ENCODE measurements at regions not wholly inside any gene's neighbourhood (a gene's known extent, or its start where the extent isn't known, plus 50 kb on each side); places are given as distances from the start of the nearest gene placed in this dataset.

- Mint-ChIP-seq H3K4me3 (no peak overlapping the region), H3K36me3 (no peaks in the 10 kb centered on the region), H3K4me1 (no peaks in the 10 kb centered on the region), H3K27ac (no peak overlapping the region), H3K27me3 (peaks cover 7 to 29% of the 10 kb centered on the region in 2 donors), H3K9me3 (peaks cover 0 to 8% (median 2%) of the 10 kb centered on the region in 5 donors)
- no peak for DNase-seq
- CTCF ChIA-PET = no interaction called here
- no peaks in the 10 kb centered on the region for H3K36me3 ChIP-seq (ENCODE audit: insufficient read depth, low read length)
- H3K9me3 ChIP-seq (ENCODE audit: low read length) = no peaks in the 10 kb centered on the region
- H3K27ac ChIP-seq (ENCODE audit: low read depth, low read length) = no peak overlapping the region
- H3K4me1 ChIP-seq (ENCODE audit: insufficient read depth, low read length) = no peaks in the 10 kb centered on the region
- POLR2A ChIA-PET = no interaction called here
- H3K27me3 ChIP-seq (ENCODE audit: insufficient read depth, low read length, poor library complexity, severe bottlenecking) = no peaks in the 10 kb centered on the region
- no peak overlapping the region for H3K4me3 ChIP-seq (ENCODE audit: low read length)
These were observed 1019.1 kb downstream of the TBC1D22A start for GRCh38 chr22:47781427-47782111.

- CTCF ChIA-PET = no interaction called here
- H3K27ac Mint-ChIP-seq = no peak overlapping the region
These were observed 1018.6 kb downstream of the TBC1D22A start for GRCh38 chr22:47781024-47781423.

DNA sequence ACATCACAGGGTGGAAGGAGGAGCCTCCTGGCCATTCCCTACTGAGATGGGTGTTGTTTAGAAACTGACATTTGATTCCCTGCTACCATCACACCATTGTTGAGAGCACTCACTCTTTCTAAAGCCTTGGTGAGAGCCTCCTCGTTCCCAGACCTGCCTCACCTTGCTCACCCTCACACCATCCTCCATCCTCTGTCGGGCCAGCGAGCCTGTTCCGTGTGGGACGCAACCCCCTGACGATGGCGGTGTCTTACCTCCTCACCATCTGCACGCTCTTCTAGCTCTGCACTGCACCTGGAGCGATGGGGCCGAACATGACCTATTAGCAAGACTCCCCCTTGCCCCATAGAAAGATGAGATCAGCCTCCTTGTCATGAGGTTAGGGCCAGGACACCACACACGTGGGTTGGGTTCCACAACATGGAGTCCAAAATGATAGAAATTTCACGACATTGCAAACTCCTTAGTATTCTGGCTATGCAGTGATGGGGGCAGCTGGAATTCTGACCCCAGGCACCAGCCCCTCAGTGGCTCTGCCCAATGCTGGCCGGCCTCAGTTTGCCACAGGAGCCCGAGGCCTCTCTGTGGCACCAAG lies 1017.9 kb downstream of the TBC1D22A start:
- Histone ChIP-seq H3K4me1 (ENCODE audit: insufficient read depth, low read length) (no peaks in the 10 kb centered on the region), H3K36me3 (ENCODE audit: insufficient read depth, low read length) (no peaks in the 10 kb centered on the region), H3K27ac (ENCODE audit: low read depth, low read length) (no peak overlapping the region), H3K4me3 (ENCODE audit: low read length) (no peak overlapping the region), H3K9me3 (ENCODE audit: low read length) (no peaks in the 10 kb centered on the region), H3K27me3 (ENCODE audit: insufficient read depth, low read length, poor library complexity, severe bottlenecking) (no peaks in the 10 kb centered on the region)
- H3K36me3 Mint-ChIP-seq = no peaks in the 10 kb centered on the region
- peaks cover 2 to 17% of the 10 kb centered on the region in 2 donors for H3K27me3 Mint-ChIP-seq
- CTCF ChIA-PET = no interaction called here
- no peak overlapping the region for H3K4me3 Mint-ChIP-seq
- POLR2A ChIA-PET = no interaction called here
- DNase-seq = no peak
- peaks cover 0 to 6% (median 1%) of the 10 kb centered on the region in 5 donors for H3K9me3 Mint-ChIP-seq
- no peaks in the 10 kb centered on the region for H3K4me1 Mint-ChIP-seq
- peak overlapping the region in 1 of 8 donors; percentile 73 for H3K27ac Mint-ChIP-seq

More at GRCh38 chr22:47781024-47781423, 1018.6 kb downstream of the TBC1D22A start:
- POLR2A ChIA-PET = no interaction called here
- no peak for DNase-seq
- Histone ChIP-seq H3K27me3 (ENCODE audit: insufficient read depth, low read length, poor library complexity, severe bottlenecking) (no peaks in the 10 kb centered on the region), H3K4me3 (ENCODE audit: low read length) (no peak overlapping the region), H3K27ac (ENCODE audit: low read depth, low read length) (no peak overlapping the region), H3K4me1 (ENCODE audit: insufficient read depth, low read length) (no peaks in the 10 kb centered on the region), H3K9me3 (ENCODE audit: low read length) (no peaks in the 10 kb centered on the region), H3K36me3 (ENCODE audit: insufficient read depth, low read length) (no peaks in the 10 kb centered on the region)
- no peaks in the 10 kb centered on the region for H3K36me3 Mint-ChIP-seq
- peaks cover 0 to 8% (median 2%) of the 10 kb centered on the region in 5 donors for H3K9me3 Mint-ChIP-seq
- peaks cover 4 to 24% of the 10 kb centered on the region in 2 donors for H3K27me3 Mint-ChIP-seq
- H3K4me1 Mint-ChIP-seq = no peaks in the 10 kb centered on the region
- H3K4me3 Mint-ChIP-seq = no peak overlapping the region

DNA sequence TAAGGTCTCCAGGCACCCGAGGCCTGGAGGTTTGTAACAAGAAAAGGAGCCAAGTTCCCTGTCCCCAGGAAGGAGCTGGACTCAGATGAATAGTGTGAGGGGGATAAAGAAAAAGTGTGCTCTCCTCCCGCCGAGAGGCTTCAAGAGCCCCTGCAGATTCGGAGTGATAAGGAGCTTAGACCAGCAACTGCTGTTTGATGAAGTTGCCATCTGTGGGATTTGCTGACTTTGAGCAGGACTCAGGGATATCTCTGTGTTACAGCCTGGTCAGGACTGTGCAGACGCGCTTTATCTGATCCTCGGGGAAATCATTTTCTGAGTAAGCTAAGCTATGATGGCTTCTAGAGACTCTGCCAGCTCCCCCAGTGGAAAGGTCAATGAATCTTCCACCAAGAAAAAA lies 1017.0 kb downstream of the TBC1D22A start:
- CTCF ChIA-PET = no interaction called here

DNA sequence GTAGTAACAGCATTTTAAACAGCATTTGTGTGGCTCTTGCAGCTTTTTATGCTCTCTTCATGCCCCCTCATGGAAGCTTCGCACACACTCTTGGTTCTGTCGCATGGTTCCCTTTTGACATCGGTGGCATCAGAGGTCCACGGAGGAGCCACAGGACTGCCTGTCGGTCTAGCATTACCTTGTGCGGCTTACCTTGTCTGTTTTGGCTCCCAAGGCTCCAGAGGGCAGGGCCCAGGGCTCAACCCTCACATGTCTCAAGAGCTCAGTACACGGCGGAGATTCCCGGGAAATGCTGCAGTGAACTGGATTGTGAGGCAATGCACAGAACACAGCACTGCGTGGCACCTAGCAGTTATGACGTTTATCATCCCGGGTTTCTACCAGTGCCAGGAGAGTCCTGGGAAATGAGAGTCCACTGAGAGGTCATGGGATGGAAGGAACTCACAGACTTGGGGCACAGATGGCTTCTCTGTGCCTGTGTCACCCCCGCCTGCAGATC lies 1015.8 kb downstream of the TBC1D22A start:
- peaks cover 4 to 11% of the 10 kb centered on the region in 2 donors for H3K27me3 Mint-ChIP-seq
- CTCF ChIA-PET = no interaction called here
- H3K4me1 ChIP-seq (ENCODE audit: insufficient read depth, low read length) = no peaks in the 10 kb centered on the region
- H3K36me3 ChIP-seq (ENCODE audit: insufficient read depth, low read length) = no peaks in the 10 kb centered on the region
- no peaks in the 10 kb centered on the region for H3K36me3 Mint-ChIP-seq
- H3K4me3 Mint-ChIP-seq = no peak overlapping the region
- H3K27me3 ChIP-seq (ENCODE audit: insufficient read depth, low read length, poor library complexity, severe bottlenecking) = no peaks in the 10 kb centered on the region
- H3K9me3 ChIP-seq (ENCODE audit: low read length) = no peaks in the 10 kb centered on the region
- DNase-seq = no peak
- no peak overlapping the region for H3K4me3 ChIP-seq (ENCODE audit: low read length)
- peaks cover 0 to 3% (median 0%) of the 10 kb centered on the region in 5 donors for H3K9me3 Mint-ChIP-seq
- H3K4me1 Mint-ChIP-seq = no peaks in the 10 kb centered on the region
- POLR2A ChIA-PET = no interaction called here
- H3K27ac ChIP-seq (ENCODE audit: low read depth, low read length) = no peak overlapping the region
- no peak overlapping the region for H3K27ac Mint-ChIP-seq

More for the DNA sequence above, 1017.0 kb downstream of the TBC1D22A start:
- H3K27ac ChIP-seq (ENCODE audit: low read depth, low read length) = no peak overlapping the region
- peaks cover 2 to 16% of the 10 kb centered on the region in 2 donors for H3K27me3 Mint-ChIP-seq
- POLR2A ChIA-PET = no interaction called here
- no peaks in the 10 kb centered on the region for H3K9me3 ChIP-seq (ENCODE audit: low read length)
- no peaks in the 10 kb centered on the region for H3K36me3 ChIP-seq (ENCODE audit: insufficient read depth, low read length)
- no peaks in the 10 kb centered on the region for H3K4me1 ChIP-seq (ENCODE audit: insufficient read depth, low read length)
- no peak for DNase-seq
- H3K36me3 Mint-ChIP-seq = no peaks in the 10 kb centered on the region
- no peak overlapping the region for H3K4me3 Mint-ChIP-seq
- H3K27ac Mint-ChIP-seq = no peak overlapping the region
- no peaks in the 10 kb centered on the region for H3K4me1 Mint-ChIP-seq
- H3K27me3 ChIP-seq (ENCODE audit: insufficient read depth, low read length, poor library complexity, severe bottlenecking) = no peaks in the 10 kb centered on the region
- H3K9me3 Mint-ChIP-seq = peaks cover 0 to 3% (median 0%) of the 10 kb centered on the region in 5 donors
- no peak overlapping the region for H3K4me3 ChIP-seq (ENCODE audit: low read length)

- Mint-ChIP-seq H3K4me1 (no peaks in the 10 kb centered on the region), H3K27me3 (peaks cover 4 to 9% of the 10 kb centered on the region in 2 donors), H3K4me3 (no peak overlapping the region), H3K9me3 (peaks cover 0 to 3% (median 0%) of the 10 kb centered on the region in 5 donors), H3K36me3 (no peaks in the 10 kb centered on the region), H3K27ac (no peak overlapping the region)
- CTCF ChIA-PET = no interaction called here
- no peaks in the 10 kb centered on the region for H3K9me3 ChIP-seq (ENCODE audit: low read length)
- no peaks in the 10 kb centered on the region for H3K27me3 ChIP-seq (ENCODE audit: insufficient read depth, low read length, poor library complexity, severe bottlenecking)
- POLR2A ChIA-PET = no interaction called here
- H3K4me3 ChIP-seq (ENCODE audit: low read length) = no peak overlapping the region
- H3K36me3 ChIP-seq (ENCODE audit: insufficient read depth, low read length) = no peaks in the 10 kb centered on the region
- no peak for DNase-seq
- H3K27ac ChIP-seq (ENCODE audit: low read depth, low read length) = no peak overlapping the region
- H3K4me1 ChIP-seq (ENCODE audit: insufficient read depth, low read length) = no peaks in the 10 kb centered on the region
These were observed 1015.0 kb downstream of the TBC1D22A start for GRCh38 chr22:47777426-47777825.

GRCh38 chr22:47776329-47776728 lies 1013.9 kb downstream of the TBC1D22A start:
- no peak overlapping the region for H3K27ac Mint-ChIP-seq
- DNase-seq = no peak
- no peaks in the 10 kb centered on the region for H3K27me3 ChIP-seq (ENCODE audit: insufficient read depth, low read length, poor library complexity, severe bottlenecking)
- H3K9me3 ChIP-seq (ENCODE audit: low read length) = no peaks in the 10 kb centered on the region
- H3K27ac ChIP-seq (ENCODE audit: low read depth, low read length) = no peak overlapping the region
- ChIA-PET POLR2A (no interaction called here), CTCF (no interaction called here)
- H3K4me3 ChIP-seq (ENCODE audit: low read length) = no peak overlapping the region
- no peaks in the 10 kb centered on the region for H3K4me1 Mint-ChIP-seq
- no peaks in the 10 kb centered on the region for H3K36me3 ChIP-seq (ENCODE audit: insufficient read depth, low read length)
- no peak overlapping the region for H3K4me3 Mint-ChIP-seq
- H3K4me1 ChIP-seq (ENCODE audit: insufficient read depth, low read length) = no peaks in the 10 kb centered on the region
- no peaks in the 10 kb centered on the region for H3K36me3 Mint-ChIP-seq
- H3K27me3 Mint-ChIP-seq = peaks cover 0 to 1% of the 10 kb centered on the region in 2 donors
- peaks cover 0 to 2% (median 0%) of the 10 kb centered on the region in 5 donors for H3K9me3 Mint-ChIP-seq

DNA sequence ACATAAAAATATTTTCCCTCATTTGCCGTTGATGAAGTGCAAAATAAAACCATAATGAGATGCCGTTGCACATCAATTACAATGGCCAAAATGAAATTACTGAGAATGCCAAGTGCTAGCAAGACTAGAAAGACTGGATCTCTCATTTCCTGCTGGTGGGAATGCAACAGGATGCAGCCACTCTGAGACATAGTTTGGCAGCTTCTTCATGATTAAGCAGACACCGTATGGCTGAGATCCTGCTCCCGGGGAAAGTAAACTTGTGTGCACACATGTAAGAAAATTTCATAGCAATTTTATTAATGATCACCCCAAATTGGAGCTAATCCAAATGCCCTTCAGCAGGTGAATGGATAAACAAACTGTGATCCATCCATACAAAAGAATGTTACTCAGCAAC lies 1013.2 kb downstream of the TBC1D22A start:
- DNase-seq = no peak
- no peaks in the 10 kb centered on the region for H3K4me1 Mint-ChIP-seq
- no peaks in the 10 kb centered on the region for H3K4me1 ChIP-seq (ENCODE audit: insufficient read depth, low read length)
- no peak overlapping the region for H3K4me3 Mint-ChIP-seq
- no peak overlapping the region for H3K27ac ChIP-seq (ENCODE audit: low read depth, low read length)
- peaks cover 0 to 3% (median 0%) of the 10 kb centered on the region in 5 donors for H3K9me3 Mint-ChIP-seq
- CTCF ChIA-PET = no interaction called here
- H3K36me3 ChIP-seq (ENCODE audit: insufficient read depth, low read length) = no peaks in the 10 kb centered on the region
- H3K27ac Mint-ChIP-seq = no peak overlapping the region
- no peaks in the 10 kb centered on the region for H3K9me3 ChIP-seq (ENCODE audit: low read length)
- POLR2A ChIA-PET = no interaction called here
- H3K36me3 Mint-ChIP-seq = no peaks in the 10 kb centered on the region
- H3K4me3 ChIP-seq (ENCODE audit: low read length) = no peak overlapping the region
- no peaks in the 10 kb centered on the region for H3K27me3 ChIP-seq (ENCODE audit: insufficient read depth, low read length, poor library complexity, severe bottlenecking)
- H3K27me3 Mint-ChIP-seq = peaks cover 0 to 1% of the 10 kb centered on the region in 2 donors

Measured in CD8-positive, alpha-beta memory T cell (primary cell).